SK-N-MC (cell line): ENCODE measurements at regions not wholly inside any gene's neighbourhood (a gene's known extent, or its start where the extent isn't known, plus 50 kb on each side); places are given as distances from the start of the nearest gene placed in this dataset.

Source experiments
- EZH2 ChIP-seq: fragments of 200-600 bp; sonication (generic); IDR thresholded peaks from one replicate; pipeline ENCODE4 v1.6.1; 2017; ENCODE audit warnings: antibody characterized with exemption
- FOXP2 ChIP-seq: optimal IDR thresholded peaks from 2 replicates; pipeline ENCODE3; 2011; ENCODE audit warnings: mild to moderate bottlenecking, moderate library complexity; ENCODE audit not compliant: insufficient read depth; ENCODE audit errors: extremely low read length, control extremely low read depth
- POLR2AphosphoS5 ChIP-seq: IDR thresholded peaks from 2 replicates; pipeline ENCODE4 v1.6.1; 2012; ENCODE audit warnings: mild to moderate bottlenecking, low read depth, low read length, borderline replicate concordance

GRCh38 chr13:22455036-22455435, 725.7 kb upstream of the SGCG start:
- no peak for TF ChIP-seq EZH2
- TF ChIP-seq FOXP2 = no peak
- TF ChIP-seq POLR2AphosphoS5 = no peak
